ENCODE measurements at regions not wholly inside any gene's neighbourhood (a gene's known extent, or its start where the extent isn't known, plus 50 kb on each side); places are given as distances from the start of the nearest gene placed in this dataset.

- no peak for DNase-seq
- Histone ChIP-seq H3K9me3 (no peaks in the 10 kb centered on the region), H3K4me3 (no peak overlapping the region), H3K27me3 (no peaks in the 10 kb centered on the region), H3K27ac (no peak overlapping the region), H3K36me3 (no peaks in the 10 kb centered on the region), H3K4me1 (peaks cover 0 to 24% (median 3%) of the 10 kb centered on the region in 4 donors)
- in situ Hi-C loops (cut with MboI; ENCODE audit: low pct_ligation_motif_present in 1 of 4, low pct_unique_long_range_greater_than_20kb in 1 of 4, low sequenced_read_pairs in 3 of 4): no loop called here
- intact Hi-C loops (cut with DNase I; ENCODE audit: low total_unique reads): no loop called here
- 68 to 72% methylated on average over 5 to 7 of the region's 7 CpGs for WGBS, 2 donors (ENCODE audit: low coverage in 1 of 2)
- no peak for TF ChIP-seq POLR2AphosphoS5 (IDR thresholded peaks at IDR 0.05)
- TF ChIP-seq POLR2A (IDR thresholded peaks at IDR 0.05): no peak
- TF ChIP-seq, protein P1, sequence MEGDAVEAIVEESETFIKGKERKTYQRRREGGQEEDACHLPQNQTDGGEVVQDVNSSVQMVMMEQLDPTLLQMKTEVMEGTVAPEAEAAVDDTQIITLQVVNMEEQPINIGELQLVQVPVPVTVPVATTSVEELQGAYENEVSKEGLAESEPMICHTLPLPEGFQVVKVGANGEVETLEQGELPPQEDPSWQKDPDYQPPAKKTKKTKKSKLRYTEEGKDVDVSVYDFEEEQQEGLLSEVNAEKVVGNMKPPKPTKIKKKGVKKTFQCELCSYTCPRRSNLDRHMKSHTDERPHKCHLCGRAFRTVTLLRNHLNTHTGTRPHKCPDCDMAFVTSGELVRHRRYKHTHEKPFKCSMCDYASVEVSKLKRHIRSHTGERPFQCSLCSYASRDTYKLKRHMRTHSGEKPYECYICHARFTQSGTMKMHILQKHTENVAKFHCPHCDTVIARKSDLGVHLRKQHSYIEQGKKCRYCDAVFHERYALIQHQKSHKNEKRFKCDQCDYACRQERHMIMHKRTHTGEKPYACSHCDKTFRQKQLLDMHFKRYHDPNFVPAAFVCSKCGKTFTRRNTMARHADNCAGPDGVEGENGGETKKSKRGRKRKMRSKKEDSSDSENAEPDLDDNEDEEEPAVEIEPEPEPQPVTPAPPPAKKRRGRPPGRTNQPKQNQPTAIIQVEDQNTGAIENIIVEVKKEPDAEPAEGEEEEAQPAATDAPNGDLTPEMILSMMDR (IDR thresholded peaks at IDR 0.05): no peak
- TF ChIP-seq EP300 (IDR thresholded peaks at IDR 0.05; ENCODE audit: low read depth): no peak
These were observed 99.3 kb upstream of the EFNA5 start for GRCh38 chr5:107770051-107770450.

DNA sequence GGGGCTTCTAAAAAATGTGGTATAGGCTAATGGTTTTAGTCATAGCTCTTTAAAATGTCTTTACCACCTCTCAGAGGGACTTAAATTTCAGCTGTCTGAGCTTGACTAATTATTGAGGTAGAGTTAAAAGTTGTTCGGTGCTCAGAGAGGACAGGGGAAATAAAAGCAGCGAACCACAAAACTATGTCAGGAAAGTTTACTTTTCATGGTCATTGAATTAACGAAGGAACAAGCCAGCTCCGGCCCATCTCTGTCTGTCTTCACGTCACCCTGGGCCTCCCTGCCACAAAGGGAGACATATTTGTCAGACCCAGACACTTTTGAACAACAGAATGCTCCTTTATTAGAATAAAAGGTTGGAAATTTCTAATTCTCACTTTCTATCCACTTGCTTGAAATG is 98.8 kb upstream of the EFNA5 start:
- Histone ChIP-seq H3K4me3 (no peak overlapping the region), H3K36me3 (no peaks in the 10 kb centered on the region), H3K9me3 (no peaks in the 10 kb centered on the region), H3K27ac (no peak overlapping the region), H3K27me3 (no peaks in the 10 kb centered on the region), H3K4me1 (peaks cover 0 to 28% (median 5%) of the 10 kb centered on the region in 4 donors)
- intact Hi-C loops (cut with DNase I; ENCODE audit: low total_unique reads): no loop called here
- TF ChIP-seq EP300 (IDR thresholded peaks at IDR 0.05; ENCODE audit: low read depth) (no peak), POLR2AphosphoS5 (IDR thresholded peaks at IDR 0.05) (no peak), POLR2A (IDR thresholded peaks at IDR 0.05) (no peak)
- TF ChIP-seq, protein P1 (IDR thresholded peaks at IDR 0.05): no peak
- WGBS, 2 donors (ENCODE audit: low coverage in 1 of 2): 82 to 89% methylated on average over 5 of the region's 5 CpGs
- DNase-seq: no peak
- in situ Hi-C loops (cut with MboI; ENCODE audit: low pct_ligation_motif_present in 1 of 4, low pct_unique_long_range_greater_than_20kb in 1 of 4, low sequenced_read_pairs in 3 of 4): no loop called here

- Histone ChIP-seq H3K9me3 (no peaks in the 10 kb centered on the region), H3K27ac (no peak overlapping the region), H3K4me1 (peaks cover 0 to 24% (median 6%) of the 10 kb centered on the region in 4 donors), H3K4me3 (no peak overlapping the region), H3K36me3 (no peaks in the 10 kb centered on the region), H3K27me3 (no peaks in the 10 kb centered on the region)
- in situ Hi-C loops (cut with MboI; ENCODE audit: low pct_ligation_motif_present in 1 of 4, low pct_unique_long_range_greater_than_20kb in 1 of 4, low sequenced_read_pairs in 3 of 4) (no loop called here), intact Hi-C loops (cut with DNase I; ENCODE audit: low total_unique reads) (no loop called here)
- TF ChIP-seq EP300 (IDR thresholded peaks at IDR 0.05; ENCODE audit: low read depth) (no peak), POLR2AphosphoS5 (IDR thresholded peaks at IDR 0.05) (no peak), POLR2A (IDR thresholded peaks at IDR 0.05) (no peak)
- TF ChIP-seq, protein P1 (IDR thresholded peaks at IDR 0.05): no peak
- WGBS, 2 donors (ENCODE audit: low coverage in 1 of 2): 83 to 91% methylated on average over 3 of the region's 3 CpGs
- DNase-seq: no peak
These were observed 96.2 kb upstream of the EFNA5 start for GRCh38 chr5:107766972-107767371.

- H3K36me3 ChIP-seq: no peaks in the 10 kb centered on the region
- peaks cover 0 to 24% (median 6%) of the 10 kb centered on the region in 4 donors for H3K4me1 ChIP-seq
- H3K27me3 ChIP-seq: no peaks in the 10 kb centered on the region
- no peaks in the 10 kb centered on the region for H3K9me3 ChIP-seq
- WGBS, 2 donors (ENCODE audit: low coverage in 1 of 2): 27 to 39% methylated on average over 3 to 5 of the region's 5 CpGs
- no peak for DNase-seq
- in situ Hi-C loops (cut with MboI; ENCODE audit: low pct_ligation_motif_present in 1 of 4, low pct_unique_long_range_greater_than_20kb in 1 of 4, low sequenced_read_pairs in 3 of 4): no loop called here
- no peak overlapping the region for H3K4me3 ChIP-seq
- intact Hi-C loops (cut with DNase I; ENCODE audit: low total_unique reads): no loop called here
- TF ChIP-seq POLR2AphosphoS5 (IDR thresholded peaks at IDR 0.05): no peak
- TF ChIP-seq, protein P1 (IDR thresholded peaks at IDR 0.05): no peak
- H3K27ac ChIP-seq: peak overlapping the region in 2 of 4 donors; percentile 61 to 62
These were observed 95.7 kb upstream of the EFNA5 start for GRCh38 chr5:107766439-107766838.
